ENCODE measurements at regions not wholly inside any gene's neighbourhood (a gene's known extent, or its start where the extent isn't known, plus 50 kb on each side); places are given as distances from the start of the nearest gene placed in this dataset.

DNA sequence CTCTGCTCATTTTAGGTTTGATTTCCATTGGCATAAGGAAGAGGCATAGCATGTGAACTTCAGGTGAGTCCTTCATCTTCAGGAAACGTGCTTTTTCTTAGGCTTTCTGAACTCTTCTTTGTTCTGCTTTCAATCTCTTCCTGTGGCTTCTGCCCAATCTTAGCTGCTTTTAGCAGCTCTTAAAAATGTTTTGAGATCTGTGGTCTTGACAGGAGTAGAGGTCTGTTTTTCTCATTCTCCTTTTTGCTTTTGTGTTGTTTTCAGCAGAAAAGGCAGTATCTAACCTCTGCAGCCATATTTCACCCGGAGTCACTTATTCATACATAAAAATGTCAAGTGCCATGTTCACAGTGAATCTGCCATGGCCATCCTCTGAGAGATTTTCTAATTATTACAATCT lies 120.3 kb downstream of the LIG4 start:
- TF ChIP-seq, protein P1, sequence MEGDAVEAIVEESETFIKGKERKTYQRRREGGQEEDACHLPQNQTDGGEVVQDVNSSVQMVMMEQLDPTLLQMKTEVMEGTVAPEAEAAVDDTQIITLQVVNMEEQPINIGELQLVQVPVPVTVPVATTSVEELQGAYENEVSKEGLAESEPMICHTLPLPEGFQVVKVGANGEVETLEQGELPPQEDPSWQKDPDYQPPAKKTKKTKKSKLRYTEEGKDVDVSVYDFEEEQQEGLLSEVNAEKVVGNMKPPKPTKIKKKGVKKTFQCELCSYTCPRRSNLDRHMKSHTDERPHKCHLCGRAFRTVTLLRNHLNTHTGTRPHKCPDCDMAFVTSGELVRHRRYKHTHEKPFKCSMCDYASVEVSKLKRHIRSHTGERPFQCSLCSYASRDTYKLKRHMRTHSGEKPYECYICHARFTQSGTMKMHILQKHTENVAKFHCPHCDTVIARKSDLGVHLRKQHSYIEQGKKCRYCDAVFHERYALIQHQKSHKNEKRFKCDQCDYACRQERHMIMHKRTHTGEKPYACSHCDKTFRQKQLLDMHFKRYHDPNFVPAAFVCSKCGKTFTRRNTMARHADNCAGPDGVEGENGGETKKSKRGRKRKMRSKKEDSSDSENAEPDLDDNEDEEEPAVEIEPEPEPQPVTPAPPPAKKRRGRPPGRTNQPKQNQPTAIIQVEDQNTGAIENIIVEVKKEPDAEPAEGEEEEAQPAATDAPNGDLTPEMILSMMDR (conservative IDR thresholded peaks at IDR 0.05): no peak
- TF ChIP-seq ZFX (IDR thresholded peaks at IDR 0.05): no peak

Data from C4-2B (cell line).